Psoas muscle (tissue), 7 donors: ENCODE measurements at regions not wholly inside any gene's neighbourhood (a gene's known extent, or its start where the extent isn't known, plus 50 kb on each side); places are given as distances from the start of the nearest gene placed in this dataset.

Experiments
- ATAC-seq, 4 donors: fragments of 200-7000 bp; cut with Tn5 transposase; one replicate each; pipeline ENCODE4 v1.9.1; 2020; ENCODE audit warnings: moderate library complexity in 3 of 4, mild to moderate bottlenecking in 2 of 4
- DNase-seq, 2 donors: peaks; one replicate each; pipeline ENCODE4 v3.0.0-alpha.2; 2020
- H3K27ac ChIP-seq: fragments of 200-600 bp; one replicate; pipeline ENCODE4 v1.8.0; 2022
- H3K27me3 ChIP-seq, 3 donors: fragments of 200-600 bp in 1 of 3; one replicate each; pipeline versions ENCODE4 v1.6.1 to v1.8.0; 2013 to 2022; ENCODE audit warnings: low read length in 2 of 3, mild to moderate bottlenecking in 2 of 3, moderate library complexity in 1 of 3; ENCODE audit not compliant: insufficient read depth in 3 of 3
- H3K36me3 ChIP-seq, 2 donors: fragments of 200-600 bp in 1 of 2; one replicate each; pipeline versions ENCODE4 v1.6.1 to v1.8.0; 2013 to 2022; ENCODE audit warnings: low read depth in 1 of 2, mild to moderate bottlenecking in 1 of 2, moderate library complexity in 1 of 2; ENCODE audit not compliant: insufficient read depth in 1 of 2
- H3K4me1 ChIP-seq: fragments of 200-600 bp; one replicate; pipeline ENCODE4 v1.8.0; 2022
- H3K4me3 ChIP-seq: fragments of 200-600 bp; one replicate; pipeline ENCODE4 v1.8.0; 2022; ENCODE audit warnings: mild to moderate bottlenecking
- H3K9me3 ChIP-seq: fragments of 200-600 bp; one replicate; pipeline ENCODE4 v1.8.0; 2022
- CTCF ChIP-seq: fragments of 200-600 bp; IDR thresholded peaks from one replicate; pipeline ENCODE4 v1.8.0; 2022; ENCODE audit warnings: antibody characterized with exemption
- WGBS, 3 donors: extraction: QIAGEN DNeasy Blood & Tissue Kit; methylation state at CpG; one replicate each; pipeline versions ENCODE4 v1.1.6 to v1.1.7; 2013; 5-methylcytosine and 5-hydroxymethylcytosine counted together
- intact Hi-C, 2 donors: fragments of 100-400 bp; cut with DNase I; formaldehyde crosslinking; loops; one replicate each; pipeline versions ENCODE4 v1.11.0 to v1.14.2; 2022
- donor health status: healthy with polysubstance abuse.
- donor health status: DM: no; HTN: no; CAD: no; lungs with moderate emphysema.
- donor health status: Bipolar disorder and iron deficiency.
- donor health status: healthy.
- donor health status: DM: yes; HTN: yes; CAD: no.
- donor health status: DM: no; HTN: no; CAD: no.
- donor health status: DM: yes; HTN: yes; CAD: no.

DNA sequence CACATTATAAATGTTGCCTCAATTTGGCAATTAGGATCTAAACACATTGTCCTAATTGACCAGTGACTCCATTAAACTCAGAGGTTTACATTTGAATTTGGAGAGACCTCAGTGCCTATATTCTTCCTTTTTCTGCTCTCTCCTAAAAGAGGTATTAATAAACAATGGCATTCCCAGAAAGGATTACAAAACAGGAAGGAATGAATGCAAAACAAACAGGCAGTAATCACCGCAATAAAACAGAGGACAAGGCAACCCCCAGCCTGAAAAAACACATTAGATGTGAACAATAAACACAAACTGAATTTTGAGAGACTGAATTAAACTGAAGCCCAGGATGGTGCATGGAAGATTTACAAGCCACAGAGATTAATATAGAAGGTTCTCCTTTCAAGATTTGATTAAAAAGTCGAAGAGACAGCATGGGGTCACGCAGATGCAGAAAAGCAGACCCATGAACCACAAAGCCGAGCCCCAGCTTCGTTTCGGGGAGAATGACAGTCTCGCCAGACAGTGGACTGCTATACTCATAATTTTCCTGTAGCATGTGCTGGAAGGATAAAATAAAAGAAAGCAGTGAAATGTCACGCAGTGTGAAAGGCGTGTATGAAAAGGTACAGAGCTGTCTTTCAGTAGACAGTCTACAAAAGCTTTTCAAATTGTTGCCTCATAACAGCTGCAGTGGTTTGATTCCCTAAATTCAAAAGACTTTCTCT lies 503.0 kb downstream of the LIG4 start:
- H3K36me3 ChIP-seq: no peaks in the 10 kb centered on the region
- no peak for ATAC-seq
- no peak overlapping the region for H3K27ac ChIP-seq
- WGBS, 3 donors: 67 to 75% (median 74%) methylated on average over 9 of the region's 9 CpGs
- H3K4me3 ChIP-seq: no peak overlapping the region
- no peak for DNase-seq
- H3K9me3 ChIP-seq: no peaks in the 10 kb centered on the region
- TF ChIP-seq CTCF: no peak
- H3K27me3 ChIP-seq: no peaks in the 10 kb centered on the region
- H3K4me1 ChIP-seq: no peaks in the 10 kb centered on the region
- intact Hi-C loops: no loop called here

DNA sequence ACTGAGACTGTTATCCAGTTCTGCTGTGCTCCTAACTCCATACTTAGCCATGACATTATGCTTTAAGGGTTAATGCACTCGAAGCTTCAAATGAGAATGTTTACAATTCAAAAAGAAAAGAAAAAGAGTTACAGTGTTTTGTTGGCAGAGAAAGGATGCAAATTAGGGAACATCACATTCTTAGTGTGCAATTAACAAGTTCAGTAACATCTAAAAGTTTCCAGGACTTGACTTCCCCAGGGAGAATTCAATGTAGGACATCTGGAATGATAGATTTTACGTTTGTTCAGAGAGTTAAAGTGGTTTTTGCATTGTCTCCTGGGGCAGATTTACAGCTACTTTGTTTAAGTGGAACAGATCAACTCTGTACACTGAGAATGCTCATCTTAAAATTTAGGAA lies 525.2 kb downstream of the LIG4 start:
- Histone ChIP-seq H3K9me3 (no peaks in the 10 kb centered on the region), H3K27me3 (no peaks in the 10 kb centered on the region), H3K4me1 (no peaks in the 10 kb centered on the region), H3K27ac (no peak overlapping the region), H3K4me3 (no peak overlapping the region), H3K36me3 (no peaks in the 10 kb centered on the region)
- no peak for ATAC-seq
- intact Hi-C loops: no loop called here
- no peak for DNase-seq
- TF ChIP-seq CTCF: no peak
- WGBS, 3 donors: 8 to 12% (median 10%) methylated on average over 2 of the region's 2 CpGs

- intact Hi-C loops: no loop called here
- no peak for DNase-seq
- ATAC-seq: no peak
- WGBS, 3 donors: 87 to 88% (median 88%) methylated on average over 9 of the region's 9 CpGs
- Histone ChIP-seq H3K27ac (no peak overlapping the region), H3K4me3 (no peak overlapping the region), H3K9me3 (no peaks in the 10 kb centered on the region), H3K36me3 (no peaks in the 10 kb centered on the region), H3K4me1 (no peaks in the 10 kb centered on the region), H3K27me3 (no peaks in the 10 kb centered on the region)
- no peak for TF ChIP-seq CTCF
Observed at GRCh38 chr13:107685876-107686275, 529.5 kb downstream of the LIG4 start.

DNA sequence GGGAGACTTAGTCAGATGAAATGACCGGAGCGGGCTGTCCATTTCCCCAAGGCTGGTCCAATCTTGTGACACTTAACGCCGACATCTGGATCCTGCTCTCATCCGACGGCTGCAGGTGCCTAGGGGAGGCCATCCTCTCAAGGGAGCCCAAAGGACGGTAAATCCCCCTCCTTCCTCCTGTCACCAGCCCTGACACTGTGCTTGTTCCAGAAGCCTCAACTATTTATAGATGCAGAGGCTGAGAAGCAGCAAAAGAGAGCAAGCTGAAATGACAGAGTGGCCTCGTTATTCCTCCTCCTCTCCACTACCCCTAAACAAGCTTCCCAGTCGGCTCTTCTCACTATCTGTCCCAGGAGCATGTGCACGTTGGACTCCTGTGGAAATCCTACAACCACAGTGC lies 533.7 kb downstream of the LIG4 start:
- intact Hi-C loops: no loop called here
- DNase-seq: no peak
- ATAC-seq: no peak
- Histone ChIP-seq H3K4me1 (no peaks in the 10 kb centered on the region), H3K27ac (no peak overlapping the region), H3K27me3 (no peaks in the 10 kb centered on the region), H3K36me3 (no peaks in the 10 kb centered on the region), H3K4me3 (no peak overlapping the region), H3K9me3 (no peaks in the 10 kb centered on the region)
- no peak for TF ChIP-seq CTCF
- WGBS, 3 donors: 55 to 60% (median 56%) methylated on average over 10 of the region's 10 CpGs

GRCh38 chr13:107680115-107680514 lies 535.2 kb downstream of the LIG4 start:
- intact Hi-C loops: no loop called here
- Histone ChIP-seq H3K36me3 (no peaks in the 10 kb centered on the region), H3K4me1 (no peaks in the 10 kb centered on the region), H3K27ac (no peak overlapping the region), H3K9me3 (no peaks in the 10 kb centered on the region), H3K27me3 (no peaks in the 10 kb centered on the region), H3K4me3 (no peak overlapping the region)
- TF ChIP-seq CTCF: no peak
- DNase-seq: no peak
- ATAC-seq: no peak
- WGBS, 3 donors: 74 to 86% (median 77%) methylated on average over 7 of the region's 7 CpGs
